Hepatocyte (in vitro differentiated cells): ENCODE measurements at regions not wholly inside any gene's neighbourhood (a gene's known extent, or its start where the extent isn't known, plus 50 kb on each side); places are given as distances from the start of the nearest gene placed in this dataset.
"Not testable (repeated sequence)": the region's sequence is repeated elsewhere in the genome, so short reads cannot be mapped to it uniquely, and the experiment has no call there.

Experiments
- EZH2 ChIP-seq: fragments of 200-600 bp; sonication (generic); IDR thresholded peaks from 2 replicates; pipeline ENCODE4 v1.6.1; 2016; ENCODE audit warnings: antibody characterized with exemption, mild to moderate bottlenecking, borderline replicate concordance
- EZH2phosphoT487 ChIP-seq: fragments of 200-600 bp; sonication (generic); IDR thresholded peaks from one replicate; pipeline ENCODE4 v1.6.1; 2018; ENCODE audit warnings: antibody characterized with exemption, mild to moderate bottlenecking, low read depth, moderate library complexity; ENCODE audit not compliant: unreplicated experiment, severe bottlenecking
- TF ChIP-seq, protein P1 (sequence below): fragments of 200-600 bp; sonication (generic); IDR thresholded peaks from 2 replicates; pipeline ENCODE4 v1.5.1; 2016; ENCODE audit warnings: antibody characterized with exemption, mild to moderate bottlenecking; ENCODE audit not compliant: poor library complexity

DNA sequence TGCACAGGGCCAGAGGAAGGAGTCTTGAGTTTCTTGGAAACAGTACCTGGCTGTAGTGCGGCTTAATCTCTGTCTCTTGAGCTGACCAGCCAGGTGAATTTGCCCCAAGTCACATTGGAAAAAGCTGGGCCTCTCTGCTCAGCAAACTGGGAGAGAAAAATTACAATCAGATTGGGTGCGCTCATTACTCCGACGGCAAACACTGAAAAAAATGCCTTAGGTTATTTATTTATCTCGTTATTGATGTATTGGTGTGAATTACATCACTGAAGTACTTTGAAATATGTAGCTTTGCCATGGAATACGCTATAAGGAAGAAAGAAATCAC lies 4493.4 kb upstream of the OR11H1 start:
- TF ChIP-seq, protein P1, sequence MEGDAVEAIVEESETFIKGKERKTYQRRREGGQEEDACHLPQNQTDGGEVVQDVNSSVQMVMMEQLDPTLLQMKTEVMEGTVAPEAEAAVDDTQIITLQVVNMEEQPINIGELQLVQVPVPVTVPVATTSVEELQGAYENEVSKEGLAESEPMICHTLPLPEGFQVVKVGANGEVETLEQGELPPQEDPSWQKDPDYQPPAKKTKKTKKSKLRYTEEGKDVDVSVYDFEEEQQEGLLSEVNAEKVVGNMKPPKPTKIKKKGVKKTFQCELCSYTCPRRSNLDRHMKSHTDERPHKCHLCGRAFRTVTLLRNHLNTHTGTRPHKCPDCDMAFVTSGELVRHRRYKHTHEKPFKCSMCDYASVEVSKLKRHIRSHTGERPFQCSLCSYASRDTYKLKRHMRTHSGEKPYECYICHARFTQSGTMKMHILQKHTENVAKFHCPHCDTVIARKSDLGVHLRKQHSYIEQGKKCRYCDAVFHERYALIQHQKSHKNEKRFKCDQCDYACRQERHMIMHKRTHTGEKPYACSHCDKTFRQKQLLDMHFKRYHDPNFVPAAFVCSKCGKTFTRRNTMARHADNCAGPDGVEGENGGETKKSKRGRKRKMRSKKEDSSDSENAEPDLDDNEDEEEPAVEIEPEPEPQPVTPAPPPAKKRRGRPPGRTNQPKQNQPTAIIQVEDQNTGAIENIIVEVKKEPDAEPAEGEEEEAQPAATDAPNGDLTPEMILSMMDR = not testable (repeated sequence)
- not testable (repeated sequence) for TF ChIP-seq EZH2, EZH2phosphoT487
